ENCODE measurements at regions not wholly inside any gene's neighbourhood (a gene's known extent, or its start where the extent isn't known, plus 50 kb on each side); places are given as distances from the start of the nearest gene placed in this dataset.

DNA sequence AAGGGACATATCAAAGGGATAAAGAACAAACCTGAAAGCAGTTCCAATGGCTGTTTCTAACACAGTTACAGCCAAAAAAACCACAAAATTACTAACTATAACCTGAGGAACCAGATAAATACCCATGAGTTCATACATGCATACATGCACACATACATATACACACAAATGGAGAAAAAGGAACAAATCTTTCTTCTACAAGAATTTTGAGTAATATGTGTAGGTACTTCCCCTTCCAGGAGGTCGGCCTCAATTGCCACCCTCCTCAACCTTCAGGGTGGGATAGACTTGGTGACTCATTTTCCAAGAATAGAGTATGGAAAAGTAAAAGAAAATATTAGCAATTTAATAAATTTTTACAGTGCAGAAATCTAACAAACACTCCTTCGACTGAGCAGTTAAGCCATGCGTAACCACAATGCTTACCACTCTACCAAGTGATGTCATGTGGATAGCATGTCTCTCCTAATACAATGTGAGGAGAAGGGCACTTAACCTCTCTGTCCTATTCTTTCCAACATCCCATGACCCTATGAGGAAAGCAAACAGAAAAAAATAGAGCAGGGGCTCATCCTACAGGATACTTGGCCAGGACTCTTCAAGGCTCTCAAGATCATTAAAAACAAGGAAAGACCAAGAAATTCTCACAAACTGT is 243.0 kb upstream of the RUNX1 start:
- TF ChIP-seq, protein P1, sequence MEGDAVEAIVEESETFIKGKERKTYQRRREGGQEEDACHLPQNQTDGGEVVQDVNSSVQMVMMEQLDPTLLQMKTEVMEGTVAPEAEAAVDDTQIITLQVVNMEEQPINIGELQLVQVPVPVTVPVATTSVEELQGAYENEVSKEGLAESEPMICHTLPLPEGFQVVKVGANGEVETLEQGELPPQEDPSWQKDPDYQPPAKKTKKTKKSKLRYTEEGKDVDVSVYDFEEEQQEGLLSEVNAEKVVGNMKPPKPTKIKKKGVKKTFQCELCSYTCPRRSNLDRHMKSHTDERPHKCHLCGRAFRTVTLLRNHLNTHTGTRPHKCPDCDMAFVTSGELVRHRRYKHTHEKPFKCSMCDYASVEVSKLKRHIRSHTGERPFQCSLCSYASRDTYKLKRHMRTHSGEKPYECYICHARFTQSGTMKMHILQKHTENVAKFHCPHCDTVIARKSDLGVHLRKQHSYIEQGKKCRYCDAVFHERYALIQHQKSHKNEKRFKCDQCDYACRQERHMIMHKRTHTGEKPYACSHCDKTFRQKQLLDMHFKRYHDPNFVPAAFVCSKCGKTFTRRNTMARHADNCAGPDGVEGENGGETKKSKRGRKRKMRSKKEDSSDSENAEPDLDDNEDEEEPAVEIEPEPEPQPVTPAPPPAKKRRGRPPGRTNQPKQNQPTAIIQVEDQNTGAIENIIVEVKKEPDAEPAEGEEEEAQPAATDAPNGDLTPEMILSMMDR (IDR thresholded peaks at IDR 0.05; ENCODE audit: insufficient read depth, low read depth, low read length) = no peak
- peak; percentile 67 for DNase-seq (ENCODE audit: low read depth)
- no peak overlapping the region for H3K4me3 ChIP-seq (ENCODE audit: low read depth, low read length)

DNA sequence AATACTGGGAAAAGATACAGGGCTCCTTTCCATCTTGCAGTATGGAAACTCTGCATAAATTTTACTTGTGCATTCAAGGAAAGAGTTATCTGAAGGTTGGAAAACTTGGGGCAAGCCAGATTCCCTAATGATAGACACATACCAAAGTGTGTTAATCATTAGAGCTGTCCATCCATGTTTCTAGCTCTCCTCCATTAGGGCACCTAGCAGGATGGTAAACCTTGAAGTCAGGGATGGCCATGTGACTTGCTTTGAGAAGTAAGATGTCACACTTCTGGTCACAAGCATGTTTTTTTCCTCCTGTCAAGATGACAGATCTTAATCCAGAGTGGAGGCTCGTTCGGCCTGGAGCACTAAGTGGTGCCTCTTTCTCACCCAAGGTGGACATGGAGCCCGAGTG is 241.9 kb upstream of the RUNX1 start:
- TF ChIP-seq, protein P1 (IDR thresholded peaks at IDR 0.05; ENCODE audit: insufficient read depth, low read depth, low read length) = no peak
- H3K4me3 ChIP-seq (ENCODE audit: low read depth, low read length) = no peak overlapping the region
- DNase-seq (ENCODE audit: low read depth) = no peak

- no peak for DNase-seq (ENCODE audit: low read depth)
- TF ChIP-seq, protein P1 (IDR thresholded peaks at IDR 0.05; ENCODE audit: insufficient read depth, low read depth, low read length) = no peak
- no peak overlapping the region for H3K4me3 ChIP-seq (ENCODE audit: low read depth, low read length)
Observed at GRCh38 chr21:35288238-35288637, 239.1 kb upstream of the RUNX1 start.

DNA sequence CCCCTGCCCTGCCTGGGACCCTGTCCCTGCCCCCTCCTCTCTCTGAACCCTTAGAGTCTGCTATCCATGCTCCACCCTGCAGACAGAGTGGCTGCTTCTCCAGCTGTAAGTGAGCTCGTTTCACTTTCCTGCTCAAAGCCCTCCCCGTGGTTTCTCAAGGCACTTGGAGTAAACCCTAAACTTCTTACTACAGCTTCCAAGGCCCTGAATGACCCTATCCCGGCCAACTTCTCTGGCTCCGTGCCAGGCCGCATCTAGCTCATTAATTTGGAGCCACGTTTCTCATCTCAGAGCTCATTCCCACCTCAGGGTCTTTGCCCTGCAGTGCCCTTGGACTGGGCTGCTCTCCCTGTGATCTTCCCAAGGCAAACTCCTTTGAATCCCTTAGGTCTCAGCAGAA is 235.1 kb upstream of the RUNX1 start:
- TF ChIP-seq, protein P1 (IDR thresholded peaks at IDR 0.05; ENCODE audit: insufficient read depth, low read depth, low read length) = no peak
- H3K4me3 ChIP-seq (ENCODE audit: low read depth, low read length) = no peak overlapping the region
- peak; percentile 65 for DNase-seq (ENCODE audit: low read depth)

GRCh38 chr21:35282944-35283343 is 233.8 kb upstream of the RUNX1 start:
- DNase-seq (ENCODE audit: low read depth) = no peak
- TF ChIP-seq, protein P1 (IDR thresholded peaks at IDR 0.05; ENCODE audit: insufficient read depth, low read depth, low read length) = no peak

DNA sequence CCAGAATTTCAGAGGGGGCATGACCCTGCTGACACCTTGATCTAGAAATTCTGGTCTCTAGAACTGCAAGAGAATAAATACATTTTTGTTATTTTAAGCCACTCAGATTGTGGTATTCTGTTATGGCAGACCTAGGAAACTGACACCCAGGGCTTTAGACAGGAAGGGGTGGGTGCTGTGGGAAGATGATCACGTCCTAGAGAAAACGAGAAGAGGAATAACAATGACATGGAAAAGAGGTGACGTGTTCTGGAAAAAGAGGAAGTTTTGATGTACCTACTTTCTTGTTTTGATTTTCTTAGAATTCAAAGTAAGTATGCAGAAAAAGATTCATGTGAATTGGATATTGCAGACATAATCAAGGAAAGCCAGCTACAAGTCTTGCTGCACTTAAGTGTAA is 232.9 kb upstream of the RUNX1 start:
- H3K4me3 ChIP-seq (ENCODE audit: low read depth, low read length) = no peak overlapping the region
- DNase-seq (ENCODE audit: low read depth) = no peak
- TF ChIP-seq, protein P1 (IDR thresholded peaks at IDR 0.05; ENCODE audit: insufficient read depth, low read depth, low read length) = no peak

More at GRCh38 chr21:35282944-35283343, 233.8 kb upstream of the RUNX1 start:
- H3K4me3 ChIP-seq (ENCODE audit: low read depth, low read length) = no peak overlapping the region

DNA sequence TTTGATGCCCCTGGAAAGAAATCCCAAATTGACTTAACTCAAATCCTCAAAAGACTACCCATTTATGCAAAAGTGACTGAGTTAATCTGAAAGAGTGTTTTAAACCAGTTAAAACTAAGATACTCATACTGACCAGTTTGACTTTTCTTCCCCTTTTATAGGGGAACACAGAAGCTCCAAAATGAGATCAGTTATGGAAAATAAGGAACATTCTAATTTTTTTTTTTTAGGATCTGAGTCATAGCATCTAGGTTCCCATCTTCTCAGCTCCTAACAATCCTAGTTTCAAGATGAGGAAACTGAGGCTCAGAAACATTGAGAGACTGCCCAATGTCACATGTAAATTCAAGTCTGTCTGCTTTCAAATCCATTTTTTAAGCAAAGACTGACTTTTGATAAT is 231.1 kb upstream of the RUNX1 start:
- H3K4me3 ChIP-seq (ENCODE audit: low read depth, low read length) = no peak overlapping the region
- no peak for DNase-seq (ENCODE audit: low read depth)
- TF ChIP-seq, protein P1 (IDR thresholded peaks at IDR 0.05; ENCODE audit: insufficient read depth, low read depth, low read length) = no peak

All from fibroblast of villous mesenchyme (primary cell).